ENCODE measurements at regions not wholly inside any gene's neighbourhood (a gene's known extent, or its start where the extent isn't known, plus 50 kb on each side); places are given as distances from the start of the nearest gene placed in this dataset.

DNA sequence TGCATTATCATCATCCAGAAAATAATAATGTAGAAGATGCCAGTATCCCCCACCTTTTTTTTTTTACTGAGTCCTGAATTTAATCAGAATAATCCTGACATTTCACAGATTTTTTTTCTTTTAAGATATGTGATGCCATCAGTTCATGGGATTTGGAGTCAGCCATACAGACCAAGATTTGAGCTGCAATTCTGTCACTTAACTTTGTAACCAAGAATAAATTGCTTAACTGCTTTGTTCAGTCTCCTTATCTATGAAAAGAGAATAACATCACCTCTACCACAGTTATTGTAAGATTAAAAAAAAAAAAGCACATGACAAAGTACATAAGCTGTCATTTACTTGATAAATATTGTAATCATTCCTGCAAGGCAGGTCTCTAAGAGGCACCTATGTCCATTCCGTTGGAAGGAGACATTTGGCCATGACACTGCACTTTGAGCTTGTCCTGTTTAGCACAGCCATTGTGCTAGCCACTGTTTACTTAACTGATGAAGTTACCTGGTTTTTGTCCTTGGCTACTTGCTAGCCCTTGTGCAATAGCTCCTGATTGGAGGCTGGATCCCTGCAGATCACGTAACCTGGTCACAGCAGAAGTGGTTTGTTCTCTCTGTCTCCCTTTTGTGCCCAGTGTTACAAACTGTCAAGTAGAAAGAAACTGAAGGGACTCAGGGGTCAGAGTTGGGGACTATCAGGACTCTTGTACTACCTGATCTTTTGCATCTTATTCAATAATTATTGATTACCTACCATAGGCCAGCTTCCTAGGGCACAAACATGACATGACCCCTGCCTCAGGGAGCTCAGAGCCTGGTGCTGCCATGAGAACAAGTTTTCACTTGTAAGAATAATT, 306.0 kb downstream of the WDR72 start:
- Mint-ChIP-seq H3K4me1 (peaks cover 4% of the 10 kb centered on the region), H3K36me3 (ENCODE audit: low read depth) (no peaks in the 10 kb centered on the region), H3K9me3 (no peaks in the 10 kb centered on the region), H3K4me3 (no peak overlapping the region), H3K27me3 (ENCODE audit: low read depth) (no peaks in the 10 kb centered on the region), H3K27ac (no peak overlapping the region)
- TF ChIP-seq, protein P1, sequence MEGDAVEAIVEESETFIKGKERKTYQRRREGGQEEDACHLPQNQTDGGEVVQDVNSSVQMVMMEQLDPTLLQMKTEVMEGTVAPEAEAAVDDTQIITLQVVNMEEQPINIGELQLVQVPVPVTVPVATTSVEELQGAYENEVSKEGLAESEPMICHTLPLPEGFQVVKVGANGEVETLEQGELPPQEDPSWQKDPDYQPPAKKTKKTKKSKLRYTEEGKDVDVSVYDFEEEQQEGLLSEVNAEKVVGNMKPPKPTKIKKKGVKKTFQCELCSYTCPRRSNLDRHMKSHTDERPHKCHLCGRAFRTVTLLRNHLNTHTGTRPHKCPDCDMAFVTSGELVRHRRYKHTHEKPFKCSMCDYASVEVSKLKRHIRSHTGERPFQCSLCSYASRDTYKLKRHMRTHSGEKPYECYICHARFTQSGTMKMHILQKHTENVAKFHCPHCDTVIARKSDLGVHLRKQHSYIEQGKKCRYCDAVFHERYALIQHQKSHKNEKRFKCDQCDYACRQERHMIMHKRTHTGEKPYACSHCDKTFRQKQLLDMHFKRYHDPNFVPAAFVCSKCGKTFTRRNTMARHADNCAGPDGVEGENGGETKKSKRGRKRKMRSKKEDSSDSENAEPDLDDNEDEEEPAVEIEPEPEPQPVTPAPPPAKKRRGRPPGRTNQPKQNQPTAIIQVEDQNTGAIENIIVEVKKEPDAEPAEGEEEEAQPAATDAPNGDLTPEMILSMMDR (IDR thresholded peaks at IDR 0.05; ENCODE audit: unreplicated experiment in 3 of 3): no peak

DNA sequence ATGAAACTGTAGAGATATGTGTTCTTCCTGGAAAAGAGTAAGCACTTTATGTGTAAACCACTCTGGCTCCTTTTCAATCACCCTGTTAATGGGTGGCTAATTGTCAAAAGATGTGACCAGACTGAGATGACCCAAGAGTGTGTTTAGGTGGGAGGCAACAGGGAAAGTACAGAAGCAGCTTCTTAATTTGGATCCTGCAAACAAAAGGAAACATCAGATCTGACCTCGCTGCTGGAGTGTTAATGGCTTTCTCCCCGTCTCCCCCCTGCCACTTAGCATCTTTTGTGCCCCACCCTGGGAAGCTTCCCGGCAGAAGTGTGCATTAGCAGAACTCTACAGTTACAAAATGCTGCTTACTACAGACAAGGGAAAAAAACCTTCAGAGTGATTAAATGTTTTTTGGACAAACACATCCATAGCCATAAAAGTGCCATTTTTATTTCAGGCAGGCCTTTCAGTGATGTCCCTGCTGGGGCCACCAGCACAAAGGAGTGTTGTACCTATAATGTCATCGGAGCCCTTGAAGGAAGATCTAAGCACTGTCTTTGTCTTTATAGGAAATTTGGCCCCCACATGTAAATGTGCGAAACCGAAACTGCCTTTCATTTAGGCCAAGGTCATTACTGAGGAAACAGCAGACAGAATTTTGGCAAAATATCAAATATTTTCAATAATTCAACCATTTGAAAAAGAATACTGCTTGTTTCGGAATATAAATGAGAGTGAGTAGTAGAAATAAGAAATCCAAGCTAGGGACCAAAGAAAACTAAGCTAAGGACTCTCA, 311.0 kb downstream of the WDR72 start:
- Mint-ChIP-seq H3K27ac (peak overlapping the region in 1 of 3 experiments; percentile 17), H3K9me3 (no peaks in the 10 kb centered on the region), H3K4me3 (peak overlapping the region in 1 of 3 experiments; percentile 28), H3K36me3 (ENCODE audit: low read depth) (no peaks in the 10 kb centered on the region), H3K4me1 (peaks cover 17% of the 10 kb centered on the region), H3K27me3 (ENCODE audit: low read depth) (peaks cover 4% of the 10 kb centered on the region)
- TF ChIP-seq, protein P1 (IDR thresholded peaks at IDR 0.05; ENCODE audit: unreplicated experiment in 3 of 3): no peak

DNA sequence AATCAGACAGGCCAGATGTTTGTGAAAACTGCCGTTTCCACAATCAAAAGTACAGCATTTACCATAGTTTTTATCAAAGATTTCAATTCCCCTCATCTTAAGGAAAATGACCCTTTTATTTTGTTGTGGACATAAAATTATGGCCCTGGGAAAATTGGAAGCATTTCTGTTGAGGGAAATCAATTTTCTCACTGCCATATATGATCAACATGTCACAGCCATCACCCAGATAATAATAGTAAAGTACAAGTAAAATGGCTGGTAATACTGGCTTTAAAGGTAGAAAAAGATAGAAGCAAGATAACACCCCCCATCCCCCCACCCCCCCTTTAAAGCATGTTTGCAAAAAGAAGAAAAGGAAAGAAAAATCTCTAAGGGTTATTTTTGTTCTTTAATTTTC, 311.7 kb downstream of the WDR72 start:
- no peaks in the 10 kb centered on the region for H3K36me3 Mint-ChIP-seq (ENCODE audit: low read depth)
- TF ChIP-seq, protein P1 (IDR thresholded peaks at IDR 0.05; ENCODE audit: unreplicated experiment in 3 of 3): no peak
- H3K4me3 Mint-ChIP-seq: no peak overlapping the region
- no peaks in the 10 kb centered on the region for H3K9me3 Mint-ChIP-seq
- peaks cover 17% of the 10 kb centered on the region for H3K4me1 Mint-ChIP-seq
- H3K27me3 Mint-ChIP-seq (ENCODE audit: low read depth): peaks cover 4% of the 10 kb centered on the region
- H3K27ac Mint-ChIP-seq: no peak overlapping the region

DNA sequence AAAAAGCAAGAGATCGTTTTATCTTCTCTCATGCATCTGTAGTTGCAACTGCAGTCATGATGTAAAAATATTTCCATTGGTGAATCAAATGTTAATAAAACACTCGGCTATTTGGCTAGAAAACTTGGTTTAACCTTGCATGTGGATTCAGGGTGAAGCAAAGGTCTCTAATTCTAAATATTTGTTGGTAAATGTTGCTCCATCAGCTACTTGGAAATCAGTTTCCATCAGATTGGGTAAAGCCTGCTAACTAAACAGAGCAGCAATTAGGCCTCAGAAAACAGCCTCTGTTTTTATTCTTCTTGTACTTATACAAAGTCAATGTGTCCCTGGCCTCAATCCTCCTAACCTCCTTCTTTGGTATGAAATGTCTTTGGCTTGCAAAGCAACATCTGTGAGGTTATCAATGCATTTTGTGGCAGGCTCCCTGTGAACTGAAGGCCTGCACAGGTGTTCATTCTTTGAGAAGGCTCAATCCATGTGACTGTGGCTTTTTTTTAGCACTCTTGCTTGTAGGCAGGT, 312.3 kb downstream of the WDR72 start:
- Mint-ChIP-seq H3K9me3 (no peaks in the 10 kb centered on the region), H3K36me3 (ENCODE audit: low read depth) (no peaks in the 10 kb centered on the region), H3K4me3 (no peak overlapping the region), H3K27ac (no peak overlapping the region), H3K4me1 (peaks cover 17% of the 10 kb centered on the region), H3K27me3 (ENCODE audit: low read depth) (peaks cover 4% of the 10 kb centered on the region)
- TF ChIP-seq, protein P1 (IDR thresholded peaks at IDR 0.05; ENCODE audit: unreplicated experiment in 3 of 3): no peak

DNA sequence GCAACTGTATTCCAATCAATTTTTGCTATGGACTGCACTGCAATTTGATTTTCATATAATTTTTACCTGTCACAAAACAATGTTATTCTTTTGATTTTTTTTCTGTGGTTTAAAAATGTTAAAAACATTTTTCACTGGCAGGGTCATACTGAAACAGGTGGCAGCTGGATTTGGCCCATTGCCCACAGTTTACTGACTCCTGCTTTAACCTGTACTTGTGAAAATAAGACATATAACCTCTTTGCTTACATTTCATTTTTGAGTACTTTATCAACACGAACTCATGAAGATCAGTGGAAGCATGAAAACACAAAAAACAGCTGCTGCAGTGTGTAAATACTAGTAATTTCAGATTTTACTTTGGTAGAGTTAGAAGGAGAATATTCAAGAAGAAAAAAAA, 313.1 kb downstream of the WDR72 start:
- no peaks in the 10 kb centered on the region for H3K36me3 Mint-ChIP-seq (ENCODE audit: low read depth)
- peaks cover 4% of the 10 kb centered on the region for H3K27me3 Mint-ChIP-seq (ENCODE audit: low read depth)
- no peak overlapping the region for H3K4me3 Mint-ChIP-seq
- peaks cover 17% of the 10 kb centered on the region for H3K4me1 Mint-ChIP-seq
- H3K27ac Mint-ChIP-seq: no peak overlapping the region
- TF ChIP-seq, protein P1 (IDR thresholded peaks at IDR 0.05; ENCODE audit: unreplicated experiment in 3 of 3): no peak
- H3K9me3 Mint-ChIP-seq: no peaks in the 10 kb centered on the region

Measured in nephron (organoid).